PC-3 (cell line): ENCODE measurements at regions not wholly inside any gene's neighbourhood (a gene's known extent, or its start where the extent isn't known, plus 50 kb on each side); places are given as distances from the start of the nearest gene placed in this dataset.

Source experiments
- ATAC-seq: fragments of 200-7000 bp; cut with Tn5 transposase; 2 replicates; pipeline ENCODE4 v1.9.1; 2020; ENCODE audit warnings: mild to moderate bottlenecking, moderate library complexity
- BruUV-seq: library from RNA; stranded (reverse); fragments of 400-500 nt; replicated peaks from 2 replicates; lab custom pipeline; 2021; lab: Mats Ljungman, UMichigan
- CTCF ChIA-PET: fragments of 300-600 bp; sonication (Branson Sonifier 250); formaldehyde crosslinking; loops from one replicate; lab custom pipeline; 2022; ENCODE audit warnings: antibody characterized with exemption; lab: Charles Lee
- POLR2A ChIA-PET: fragments of 300-600 bp; sonication (Branson Sonifier 250); formaldehyde crosslinking; loops from one replicate; lab custom pipeline; 2022; ENCODE audit warnings: antibody characterized with exemption; ENCODE audit not compliant: unreplicated experiment; lab: Charles Lee
- DNase-seq: peaks from one replicate; pipeline ENCODE4 v3.0.0-alpha.2; 2015
- H2AFZ ChIP-seq: fragments of 300-600 bp; sonication (generic); 2 replicates; pipeline ENCODE4 v1.6.0; 2016; ENCODE audit warnings: antibody characterized with exemption, low read length
- H3F3A ChIP-seq: fragments of 300-600 bp; sonication (generic); one replicate; pipeline ENCODE4 v1.6.0; 2017; ENCODE audit warnings: antibody characterized with exemption, low read length, control low read depth, mild to moderate bottlenecking; ENCODE audit not compliant: unreplicated experiment
- H3K27ac ChIP-seq: fragments of 300-600 bp; sonication (generic); 2 replicates; pipeline ENCODE4 v1.5.1; 2016; ENCODE audit warnings: mild to moderate bottlenecking, low read length
- H3K27me3 ChIP-seq: fragments of 300-600 bp; sonication (generic); 2 replicates; pipeline ENCODE4 v1.6.1; 2016; ENCODE audit warnings: low read length, mixed read lengths
- H3K36me3 ChIP-seq: fragments of 300-600 bp; sonication (generic); 2 replicates; pipeline ENCODE4 v1.6.1; 2016; ENCODE audit warnings: low read depth, mixed run types, low read length, mixed read lengths
- H3K4me1 ChIP-seq: fragments of 300-600 bp; sonication (generic); 2 replicates; pipeline ENCODE4 v1.5.1; 2016; ENCODE audit warnings: low read length; ENCODE audit not compliant: insufficient read depth
- H3K4me2 ChIP-seq: fragments of 300-600 bp; sonication (generic); 2 replicates; pipeline ENCODE4 v1.6.0; 2016; ENCODE audit warnings: low read length
- H3K4me3 ChIP-seq: fragments of 300-600 bp; sonication (generic); 2 replicates; pipeline ENCODE4 v1.5.1; 2016; ENCODE audit warnings: mild to moderate bottlenecking, low read length, mixed read lengths
- H3K79me2 ChIP-seq: fragments of 300-600 bp; sonication (generic); 2 replicates; pipeline ENCODE4 v1.6.1; 2017; ENCODE audit warnings: low read length, mixed read lengths
- H3K9ac ChIP-seq: fragments of 300-600 bp; sonication (generic); 2 replicates; pipeline ENCODE4 v1.6.0; 2016; ENCODE audit warnings: mild to moderate bottlenecking, low read length
- H3K9me2 ChIP-seq: fragments of 300-600 bp; sonication (generic); replicated peaks from 2 replicates; pipeline ENCODE4 v1.6.1; 2016; ENCODE audit warnings: mixed run types, low read length, mixed read lengths
- H3K9me3 ChIP-seq: fragments of 300-600 bp; sonication (generic); 2 replicates; pipeline ENCODE4 v1.6.1; 2016; ENCODE audit warnings: low read length, mixed read lengths
- H4K20me1 ChIP-seq: fragments of 300-600 bp; sonication (generic); 2 replicates; pipeline ENCODE4 v1.6.1; 2016; ENCODE audit warnings: low read length, mixed read lengths
- EZH2 ChIP-seq: fragments of 300-600 bp; sonication (generic); IDR thresholded peaks from one replicate; pipeline ENCODE4 v1.6.1; 2017; ENCODE audit warnings: antibody characterized with exemption, mild to moderate bottlenecking, low read length; ENCODE audit not compliant: unreplicated experiment
- EZH2phosphoT487 ChIP-seq: fragments of 300-600 bp; sonication (generic); IDR thresholded peaks from 2 replicates; pipeline ENCODE4 v1.6.1; 2018; ENCODE audit warnings: mild to moderate bottlenecking, antibody characterized with exemption, low read length, borderline replicate concordance
- intact Hi-C: fragments of 100-400 bp; cut with micrococcal nuclease; formaldehyde crosslinking; loops from 2 replicates; pipeline ENCODE4 v1.9.0; 2023
- TF ChIP-seq, protein P1 (sequence below): fragments of 300-600 bp; sonication (generic); conservative IDR thresholded peaks from 2 replicates; pipeline ENCODE4 v1.5.1; 2017; ENCODE audit warnings: antibody characterized with exemption, low read depth, mild to moderate bottlenecking, low read length

DNA sequence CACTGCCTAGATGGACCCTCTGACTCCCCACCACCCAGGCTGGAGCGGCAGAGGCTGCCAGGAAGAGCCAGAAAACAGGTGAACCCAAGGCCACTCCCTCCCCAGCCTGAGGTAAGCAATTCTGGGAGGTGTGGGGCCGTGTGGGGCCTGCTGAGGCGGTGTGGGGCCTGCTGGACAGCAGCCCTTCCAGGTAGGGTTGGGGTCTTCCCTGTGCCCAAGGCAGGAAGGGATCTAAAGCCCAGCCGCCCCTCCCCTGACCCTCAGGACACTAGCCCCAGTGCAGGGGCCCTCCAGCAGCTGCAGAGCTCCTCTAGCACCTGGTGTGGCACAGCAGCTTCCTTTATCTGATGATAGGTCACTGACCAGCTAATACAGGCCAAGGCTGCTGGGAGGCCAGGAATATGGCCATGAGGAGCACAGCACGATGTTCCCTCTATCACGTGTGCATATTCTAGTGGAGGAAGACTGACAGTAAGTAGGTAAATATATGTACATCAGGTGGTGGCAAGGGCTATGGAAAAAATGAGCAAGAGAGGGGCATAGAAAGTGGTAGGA, 86.9 kb downstream of the IER5 start:
- intact Hi-C loops: no loop called here
- TF ChIP-seq EZH2 (no peak), EZH2phosphoT487 (no peak)
- TF ChIP-seq, protein P1, sequence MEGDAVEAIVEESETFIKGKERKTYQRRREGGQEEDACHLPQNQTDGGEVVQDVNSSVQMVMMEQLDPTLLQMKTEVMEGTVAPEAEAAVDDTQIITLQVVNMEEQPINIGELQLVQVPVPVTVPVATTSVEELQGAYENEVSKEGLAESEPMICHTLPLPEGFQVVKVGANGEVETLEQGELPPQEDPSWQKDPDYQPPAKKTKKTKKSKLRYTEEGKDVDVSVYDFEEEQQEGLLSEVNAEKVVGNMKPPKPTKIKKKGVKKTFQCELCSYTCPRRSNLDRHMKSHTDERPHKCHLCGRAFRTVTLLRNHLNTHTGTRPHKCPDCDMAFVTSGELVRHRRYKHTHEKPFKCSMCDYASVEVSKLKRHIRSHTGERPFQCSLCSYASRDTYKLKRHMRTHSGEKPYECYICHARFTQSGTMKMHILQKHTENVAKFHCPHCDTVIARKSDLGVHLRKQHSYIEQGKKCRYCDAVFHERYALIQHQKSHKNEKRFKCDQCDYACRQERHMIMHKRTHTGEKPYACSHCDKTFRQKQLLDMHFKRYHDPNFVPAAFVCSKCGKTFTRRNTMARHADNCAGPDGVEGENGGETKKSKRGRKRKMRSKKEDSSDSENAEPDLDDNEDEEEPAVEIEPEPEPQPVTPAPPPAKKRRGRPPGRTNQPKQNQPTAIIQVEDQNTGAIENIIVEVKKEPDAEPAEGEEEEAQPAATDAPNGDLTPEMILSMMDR: no peak
- ATAC-seq (no peak), DNase-seq (no peak)
- no peaks in the 10 kb centered on the region for H3K27me3 ChIP-seq
- no peaks in the 10 kb centered on the region for H3K9me3 ChIP-seq
- no peak overlapping the region for H3K27ac ChIP-seq
- ChIA-PET POLR2A (no interaction called here), CTCF (no interaction called here)
- no peak overlapping the region for H3K4me3 ChIP-seq
- H4K20me1 ChIP-seq: no peaks in the 10 kb centered on the region
- no peaks in the 10 kb centered on the region for H3K9me2 ChIP-seq
- H3F3A ChIP-seq: no peaks in the 10 kb centered on the region
- H3K4me1 ChIP-seq: no peaks in the 10 kb centered on the region
- no peak overlapping the region for H3K9ac ChIP-seq
- H3K4me2 ChIP-seq: no peak overlapping the region
- no peak overlapping the region for H2AFZ ChIP-seq
- BruUV-seq: no TSS peak
- no peaks in the 10 kb centered on the region for H3K36me3 ChIP-seq
- no peaks in the 10 kb centered on the region for H3K79me2 ChIP-seq

DNA sequence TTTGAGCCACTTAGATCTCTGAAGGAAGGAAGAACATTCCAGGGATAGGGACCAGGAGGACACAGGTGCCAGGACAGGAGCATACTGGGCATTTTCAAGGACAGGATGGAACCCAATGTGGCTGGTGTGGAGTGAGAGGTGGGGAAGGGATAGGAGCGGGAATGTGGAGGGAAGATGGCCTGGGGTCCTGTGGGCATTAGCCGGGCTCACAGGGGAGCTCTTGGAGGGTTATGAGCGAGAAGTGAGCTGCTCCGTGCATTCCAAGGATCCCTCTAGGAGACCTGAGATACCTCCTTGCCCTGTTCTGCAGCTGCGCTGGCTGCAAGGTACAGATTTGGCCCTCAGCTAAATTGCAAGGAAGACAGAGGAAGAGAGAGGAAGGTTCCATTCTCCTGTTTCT, 87.5 kb downstream of the IER5 start:
- POLR2A ChIA-PET: no interaction called here
- CTCF ChIA-PET: no interaction called here
- intact Hi-C loops: no loop called here

More for the DNA sequence above, 87.5 kb downstream of the IER5 start:
- H3K27me3 ChIP-seq: no peaks in the 10 kb centered on the region
- H3K27ac ChIP-seq: no peak overlapping the region
- H3K4me3 ChIP-seq: no peak overlapping the region
- no peaks in the 10 kb centered on the region for H3K4me1 ChIP-seq
- H3K4me2 ChIP-seq: no peak overlapping the region
- no peaks in the 10 kb centered on the region for H4K20me1 ChIP-seq
- H3K9ac ChIP-seq: no peak overlapping the region
- TF ChIP-seq, protein P1: no peak
- TF ChIP-seq EZH2 (no peak), EZH2phosphoT487 (no peak)
- no peak for DNase-seq
- H3K79me2 ChIP-seq: no peaks in the 10 kb centered on the region
- no peak for ATAC-seq
- no peaks in the 10 kb centered on the region for H3K36me3 ChIP-seq
- H3K9me3 ChIP-seq: no peaks in the 10 kb centered on the region
- no peaks in the 10 kb centered on the region for H3F3A ChIP-seq
- H3K9me2 ChIP-seq: no peaks in the 10 kb centered on the region
- no TSS peak for BruUV-seq
- H2AFZ ChIP-seq: no peak overlapping the region
